ENCODE measurements at regions not wholly inside any gene's neighbourhood (a gene's known extent, or its start where the extent isn't known, plus 50 kb on each side); places are given as distances from the start of the nearest gene placed in this dataset.

GRCh38 chr22:47286590-47286989 is 524.1 kb downstream of the TBC1D22A start:
- DNase-seq = no peak

- no peak for DNase-seq
These were observed 523.5 kb downstream of the TBC1D22A start for GRCh38 chr22:47285981-47286380.

- DNase-seq = no peak
These were observed 522.4 kb downstream of the TBC1D22A start for GRCh38 chr22:47284822-47285221.

DNA sequence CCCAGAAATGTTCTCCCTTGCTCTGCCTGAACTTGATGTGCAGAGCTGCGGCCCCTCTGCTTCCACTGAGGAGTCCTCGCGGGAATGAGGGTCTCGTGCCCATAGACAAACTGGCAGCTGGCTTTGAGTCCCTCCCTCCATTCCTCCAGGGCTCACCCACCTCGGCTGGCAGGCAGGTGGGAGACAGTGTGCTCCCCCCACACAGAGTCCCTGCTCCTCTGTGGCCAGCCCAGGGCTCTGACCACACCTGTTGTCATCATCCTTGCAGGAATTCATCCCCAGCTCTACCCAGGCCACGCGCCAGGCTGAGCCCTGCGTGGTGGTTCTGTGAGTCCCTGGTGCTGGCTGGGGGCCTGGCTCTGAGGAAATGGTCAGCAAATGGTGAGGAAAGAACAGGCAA is 521.9 kb downstream of the TBC1D22A start:
- DNase-seq = no peak

DNA sequence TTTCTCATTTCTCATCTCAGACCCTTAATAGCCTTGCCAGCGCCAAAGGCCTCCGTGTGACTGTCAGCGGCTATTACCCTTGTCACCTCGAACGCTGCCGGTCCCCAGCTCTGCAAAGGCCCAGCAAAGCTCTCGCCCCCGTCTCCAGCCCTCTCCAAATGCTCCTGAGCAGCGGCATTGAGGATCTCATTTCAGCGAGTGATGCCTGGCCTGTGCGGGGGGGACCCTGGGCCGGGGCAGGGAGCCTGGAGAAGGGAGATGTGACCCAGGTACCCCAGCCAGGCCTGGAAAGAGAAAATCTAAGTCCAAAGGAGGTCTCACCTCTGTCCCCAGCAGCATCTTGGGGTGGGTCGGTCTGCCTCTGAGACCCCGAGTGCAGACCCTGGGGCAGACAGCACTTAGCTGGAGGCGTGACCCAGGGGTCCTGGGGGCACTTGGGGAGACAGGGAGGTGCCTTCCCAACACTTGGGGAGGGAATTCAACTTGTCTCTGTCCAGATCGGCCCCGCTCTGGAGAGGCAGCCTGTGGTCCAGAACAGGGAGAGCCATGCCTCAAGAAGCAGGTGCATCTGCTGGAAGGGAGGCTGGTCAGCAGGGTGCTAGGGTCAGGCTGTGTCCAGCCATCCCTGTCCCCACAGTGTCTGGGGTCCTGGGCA is 521.3 kb downstream of the TBC1D22A start:
- no peak for DNase-seq

GRCh38 chr22:47282851-47283250 is 520.4 kb downstream of the TBC1D22A start:
- DNase-seq = no peak

GRCh38 chr22:47282366-47282765 is 519.9 kb downstream of the TBC1D22A start:
- DNase-seq = no peak

DNA sequence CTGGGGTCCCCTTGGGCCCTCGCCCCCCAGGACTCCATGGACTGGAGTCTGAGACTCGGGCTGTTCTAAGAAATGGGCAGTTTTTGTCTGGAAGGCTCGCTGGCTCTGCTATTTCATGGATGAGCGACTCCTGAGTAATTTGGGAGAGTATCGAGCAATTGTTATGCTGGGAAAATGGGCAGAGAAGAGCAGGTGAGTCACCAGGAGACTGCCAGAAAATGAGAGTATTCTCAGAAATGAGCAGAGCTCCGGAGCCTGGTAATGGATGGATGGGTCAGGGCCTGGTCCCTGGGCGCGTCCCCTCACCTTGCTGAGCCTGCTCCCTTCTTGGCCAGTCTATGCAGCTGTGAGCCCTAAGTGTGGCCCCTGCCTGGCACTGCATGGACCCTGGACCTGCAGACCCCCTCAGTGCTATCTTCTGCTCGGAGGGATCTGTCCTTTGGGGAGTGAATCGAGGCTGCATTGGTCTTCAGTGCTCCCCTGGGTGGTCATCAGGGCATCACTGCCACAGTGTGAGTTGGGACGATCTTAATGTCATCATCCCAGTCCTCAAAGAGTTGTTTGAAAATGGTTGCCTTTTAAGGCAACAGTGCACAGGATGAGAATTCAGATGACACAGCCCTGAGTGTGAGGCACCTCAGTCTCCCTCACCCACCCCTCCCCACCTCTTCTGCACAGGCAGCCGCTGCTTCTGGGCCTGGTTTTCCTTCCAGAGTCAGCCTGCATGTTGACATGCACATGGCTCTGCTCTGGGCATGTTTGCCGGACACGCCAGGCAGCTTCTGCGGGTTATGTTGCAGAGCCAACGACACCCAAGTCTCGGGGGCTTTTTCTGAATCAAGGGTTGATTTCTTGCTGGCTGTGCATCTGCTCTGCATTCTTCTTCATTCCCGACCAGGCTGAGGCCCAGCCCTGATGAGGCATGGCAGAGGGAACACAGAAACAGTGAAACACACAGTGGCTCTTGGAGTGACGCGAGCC is 519.0 kb downstream of the TBC1D22A start:
- DNase-seq = peak; percentile 52

GRCh38 chr22:47280301-47280700 is 517.9 kb downstream of the TBC1D22A start:
- no peak for DNase-seq

GRCh38 chr22:47279746-47280145 is 517.3 kb downstream of the TBC1D22A start:
- DNase-seq = no peak

GRCh38 chr22:47279337-47279736 is 516.9 kb downstream of the TBC1D22A start:
- DNase-seq = no peak

- no peak for DNase-seq
These were observed 516.2 kb downstream of the TBC1D22A start for GRCh38 chr22:47278655-47279054.

- no peak for DNase-seq
These were observed 515.1 kb downstream of the TBC1D22A start for GRCh38 chr22:47277531-47277930.

DNA sequence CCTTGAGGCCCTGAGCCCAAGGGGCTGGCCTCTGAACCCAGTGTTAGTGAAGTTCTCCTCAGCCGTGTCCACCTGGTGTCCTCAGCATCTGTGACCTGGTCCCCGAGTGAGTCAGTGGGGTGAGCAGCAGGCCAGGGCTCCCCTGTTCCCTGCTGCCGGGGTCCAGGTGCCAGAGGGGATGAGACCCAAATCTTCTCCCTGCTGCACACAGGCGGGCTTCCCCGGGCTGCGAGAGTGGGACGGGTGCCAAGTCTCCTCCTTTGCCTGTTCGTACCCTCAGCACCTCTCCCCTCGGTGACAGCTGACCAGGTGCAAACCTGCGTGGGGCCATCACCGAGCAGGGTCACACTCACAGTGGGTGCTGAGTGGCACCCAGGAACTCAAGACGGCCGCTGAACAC is 514.5 kb downstream of the TBC1D22A start:
- no peak for DNase-seq

DNA sequence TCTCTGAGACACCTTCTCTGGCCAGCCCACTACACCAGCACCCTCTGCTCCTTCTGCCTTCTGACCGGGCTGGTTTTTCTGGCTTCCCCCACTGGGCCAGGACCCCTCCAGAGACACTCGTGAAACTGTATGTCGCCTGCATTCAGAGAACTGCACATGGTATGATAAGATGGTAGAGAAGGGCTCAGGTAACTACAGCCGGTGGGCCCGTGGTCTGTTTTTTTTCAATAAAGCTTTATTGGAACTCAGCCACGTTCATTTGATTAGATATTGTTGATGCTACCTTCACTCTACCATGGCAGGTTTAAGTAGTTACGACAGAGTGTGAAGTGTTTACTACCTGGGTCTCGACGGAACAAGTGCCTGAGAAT is 514.0 kb downstream of the TBC1D22A start:
- DNase-seq = no peak

DNA sequence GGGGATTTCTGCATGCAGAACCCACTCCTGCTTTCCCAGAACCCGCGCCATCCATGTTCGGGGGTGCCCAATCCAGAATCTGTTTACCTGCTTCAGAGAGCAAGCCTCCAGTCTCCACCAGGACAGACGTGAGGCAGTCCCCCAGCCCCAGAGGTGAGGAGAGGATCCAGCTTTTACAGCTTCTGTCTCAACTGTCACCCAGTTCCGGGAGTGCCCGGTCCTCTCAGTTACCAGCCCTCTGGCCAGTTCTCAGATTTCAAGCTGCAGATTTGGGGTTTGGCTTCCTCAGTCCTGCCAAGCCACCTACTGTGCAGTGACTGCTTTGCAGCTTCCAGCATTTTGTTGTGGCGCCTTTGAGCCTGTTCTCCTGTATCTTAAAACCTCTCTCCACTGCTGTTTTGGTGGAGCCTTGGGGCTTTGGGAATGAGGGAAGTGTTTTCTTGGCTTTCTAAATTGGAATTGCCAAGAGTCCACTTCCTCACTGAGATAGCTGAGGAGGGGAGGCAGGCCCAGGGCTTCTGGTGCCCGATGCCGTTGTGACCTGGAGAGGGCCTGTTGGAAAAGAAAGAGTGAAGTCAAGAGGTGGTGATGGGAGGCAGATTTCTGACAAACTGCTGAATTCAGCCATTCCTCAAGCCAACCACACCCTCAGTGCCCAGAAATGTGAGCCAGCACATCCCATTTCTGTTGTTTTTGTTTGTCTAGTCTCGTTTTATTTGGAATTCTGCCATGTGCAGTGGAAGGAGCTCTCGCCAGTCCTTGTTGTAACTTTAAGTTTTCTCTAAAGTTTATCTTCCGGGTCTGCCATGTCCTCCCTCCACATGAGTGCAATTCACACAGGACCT is 513.4 kb downstream of the TBC1D22A start:
- peak; percentile 2 for DNase-seq

- no peak for DNase-seq
These were observed 511.7 kb downstream of the TBC1D22A start for GRCh38 chr22:47274196-47274595.

GRCh38 chr22:47270463-47271135 is 508.1 kb downstream of the TBC1D22A start:
- no peak for DNase-seq

DNA sequence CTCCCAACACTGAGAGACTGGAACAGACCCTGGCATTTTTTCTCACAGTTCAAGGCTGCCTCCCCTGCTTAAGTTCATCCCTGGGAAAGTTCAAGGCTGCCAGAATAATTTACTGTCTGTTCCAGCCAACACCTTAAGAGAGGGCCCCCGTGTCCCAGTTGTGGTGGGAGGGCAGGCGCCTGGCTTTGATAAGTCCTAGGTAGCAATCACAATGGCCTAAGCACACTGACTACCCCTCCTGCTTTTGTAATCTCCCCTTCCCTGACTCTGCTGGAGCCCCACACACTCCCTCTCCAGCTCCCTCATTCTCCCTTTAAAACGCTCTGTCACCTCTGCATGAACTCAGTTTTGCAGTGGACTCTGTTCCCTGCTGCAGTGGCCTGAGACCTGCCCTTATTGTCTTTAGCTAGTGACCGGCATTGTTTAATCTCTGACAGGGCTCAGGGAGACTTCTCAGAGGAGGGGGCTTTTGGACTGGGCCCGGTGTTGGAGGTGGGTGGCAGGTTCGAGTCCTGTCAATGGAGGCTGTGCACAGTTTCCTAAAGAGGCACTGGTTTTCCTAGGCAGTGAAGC is 507.2 kb downstream of the TBC1D22A start:
- DNase-seq = no peak

GRCh38 chr22:47267513-47268282 is 505.2 kb downstream of the TBC1D22A start:
- DNase-seq = no peak

- no peak for DNase-seq
These were observed 503.9 kb downstream of the TBC1D22A start for GRCh38 chr22:47266329-47266728.

DNA sequence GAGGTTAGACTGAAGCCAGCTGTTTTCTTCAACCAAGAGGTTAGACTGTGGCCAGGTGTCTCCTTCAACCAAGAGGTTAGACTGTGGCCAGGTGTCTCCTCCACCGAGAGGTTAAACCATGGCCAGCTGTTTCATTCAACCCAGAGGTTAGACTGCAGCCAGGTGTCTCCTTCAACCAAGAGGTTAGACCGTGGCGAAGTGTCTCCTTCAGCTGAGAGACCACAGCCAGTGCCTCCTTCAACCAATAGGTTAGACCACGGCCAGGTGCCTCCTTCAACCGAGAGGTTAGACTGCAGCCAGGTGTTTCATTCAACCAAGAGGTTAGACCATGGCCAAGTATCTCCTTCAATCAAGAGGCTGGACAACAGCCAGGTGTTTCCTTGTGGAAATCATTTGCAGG is 498.1 kb downstream of the TBC1D22A start:
- no peak for DNase-seq
